ENCODE measurements at regions not wholly inside any gene's neighbourhood (a gene's known extent, or its start where the extent isn't known, plus 50 kb on each side); places are given as distances from the start of the nearest gene placed in this dataset.
A peak's percentile ranks its signal among the peaks of the same experiment; 100 is the strongest.
"Not testable (repeated sequence)": the region's sequence is repeated elsewhere in the genome, so short reads cannot be mapped to it uniquely, and the experiment has no call there.

- no peak for DNase-seq
Measured at GRCh38 chr1:110260194-110260593, 50.1 kb downstream of the KCNC4 start.

- no peak for DNase-seq
Measured at GRCh38 chr1:110262296-110262695, 52.2 kb downstream of the KCNC4 start.

- no peak for DNase-seq
Measured at GRCh38 chr1:110262846-110263631, 52.9 kb downstream of the KCNC4 start.

GRCh38 chr1:110264430-110264829 is 54.3 kb downstream of the KCNC4 start:
- DNase-seq = no peak

- no peak for DNase-seq
Measured at GRCh38 chr1:110265186-110265585, 55.1 kb downstream of the KCNC4 start.

- DNase-seq = no peak
Measured at GRCh38 chr1:110266834-110267233, 56.7 kb downstream of the KCNC4 start.

- no peak for DNase-seq
Measured at GRCh38 chr1:110267260-110267659, 57.1 kb downstream of the KCNC4 start.

GRCh38 chr1:110272045-110272444 is 61.9 kb downstream of the KCNC4 start:
- no peak for DNase-seq

- DNase-seq = not testable (repeated sequence)
Measured at GRCh38 chr1:110273832-110274231, 63.7 kb downstream of the KCNC4 start.

GRCh38 chr1:110280126-110280525 is 59.1 kb upstream of the RBM15 start:
- DNase-seq = no peak

- DNase-seq = no peak
Measured at GRCh38 chr1:110280804-110281203, 58.4 kb upstream of the RBM15 start.

- DNase-seq = peak; percentile 81
Measured at GRCh38 chr1:110281363-110282290, 57.5 kb upstream of the RBM15 start.

GRCh38 chr1:110282395-110282794 is 56.8 kb upstream of the RBM15 start:
- no peak for DNase-seq

GRCh38 chr1:110283677-110284076 is 55.5 kb upstream of the RBM15 start:
- no peak for DNase-seq

- no peak for DNase-seq
Measured at GRCh38 chr1:110285316-110285715, 53.9 kb upstream of the RBM15 start.

GRCh38 chr1:110286564-110286963 is 52.6 kb upstream of the RBM15 start:
- no peak for DNase-seq

- no peak for DNase-seq
Measured at GRCh38 chr1:110288111-110288510, 51.1 kb upstream of the RBM15 start.
